Caco-2 (cell line): ENCODE measurements at regions not wholly inside any gene's neighbourhood (a gene's known extent, or its start where the extent isn't known, plus 50 kb on each side); places are given as distances from the start of the nearest gene placed in this dataset.

Experiments
- BruUV-seq: library from RNA; stranded (reverse); fragments of 400-500 nt; replicated peaks from 2 replicates; lab custom pipeline; 2021; lab: Mats Ljungman, UMichigan
- CTCF ChIA-PET: fragments of 300-600 bp; sonication (Branson Sonifier 250); formaldehyde crosslinking; loops from one replicate; lab custom pipeline; 2022; ENCODE audit warnings: antibody characterized with exemption; lab: Charles Lee
- POLR2A ChIA-PET: fragments of 300-600 bp; sonication (Branson Sonifier 250); formaldehyde crosslinking; loops from one replicate; lab custom pipeline; 2022; ENCODE audit warnings: antibody characterized with exemption; lab: Charles Lee
- DNase-seq, 2 experiments: peaks; one replicate each; pipeline versions ENCODE4 v3.0.0 to v3.0.0-alpha.2; 2020 to 2022
- H3K27me3 ChIP-seq: replicated peaks from 2 replicates; pipeline ENCODE4 v1.6.0; 2011; ENCODE audit warnings: low read length; ENCODE audit not compliant: control insufficient read depth, insufficient read depth
- H3K36me3 ChIP-seq: 2 replicates; pipeline ENCODE4 v1.5.1; 2011; ENCODE audit warnings: low read length; ENCODE audit not compliant: control insufficient read depth, insufficient read depth
- H3K4me1 ChIP-seq: fragments of 250-450 bp; sonication (Bioruptor Pico); 2 replicates; pipeline ENCODE4 v1.5.1; 2020; ENCODE audit warnings: mild to moderate bottlenecking
- H3K4me3 ChIP-seq: 2 replicates; pipeline ENCODE4 v1.5.1; 2011; ENCODE audit warnings: low read depth, mild to moderate bottlenecking, control low read depth, low read length
- H3K9me3 ChIP-seq: fragments of 250-450 bp; sonication (Bioruptor Pico); 2 replicates; pipeline ENCODE4 v1.5.1; 2020; ENCODE audit warnings: mild to moderate bottlenecking, moderate library complexity
- H3K27ac Mint-ChIP-seq: one replicate; pipeline ENCODE4 v1.8.0; 2022; ENCODE audit warnings: mixed read lengths; ENCODE audit not compliant: unreplicated experiment
- H3K27me3 Mint-ChIP-seq: one replicate; pipeline ENCODE4 v1.8.0; 2022; ENCODE audit warnings: mixed read lengths; ENCODE audit not compliant: insufficient read depth, unreplicated experiment
- H3K36me3 Mint-ChIP-seq: one replicate; pipeline ENCODE4 v1.8.0; 2022; ENCODE audit warnings: mild to moderate bottlenecking, mixed read lengths; ENCODE audit not compliant: insufficient read depth, unreplicated experiment
- H3K4me1 Mint-ChIP-seq: one replicate; pipeline ENCODE4 v1.8.0; 2022; ENCODE audit warnings: low read depth, mixed read lengths; ENCODE audit not compliant: unreplicated experiment
- H3K4me3 Mint-ChIP-seq: one replicate; pipeline ENCODE4 v1.8.0; 2022; ENCODE audit warnings: mild to moderate bottlenecking, moderate library complexity, mixed read lengths; ENCODE audit not compliant: unreplicated experiment
- H3K9me3 Mint-ChIP-seq: one replicate; pipeline ENCODE4 v1.8.0; 2022; ENCODE audit warnings: mixed read lengths; ENCODE audit not compliant: unreplicated experiment
- CTCF ChIP-seq, 2 experiments: fragments of 200-600 bp in 1 of 2; IDR thresholded peaks; 1 replicate in 1 of 2; 2 replicates in 1 of 2; pipeline versions ENCODE4 v1.5.1 to v1.8.0; 2011 to 2022; ENCODE audit warnings: antibody characterized with exemption in 1 of 2, control low read depth in 1 of 2, inconsistent platforms in 1 of 2, low read depth in 1 of 2, low read length in 1 of 2, mild to moderate bottlenecking in 1 of 2, moderate library complexity in 1 of 2; ENCODE audit not compliant: insufficient read depth in 1 of 2, severe bottlenecking in 1 of 2, unreplicated experiment in 1 of 2
- intact Hi-C: fragments of 100-400 bp; cut with micrococcal nuclease; formaldehyde crosslinking; loops from one replicate; pipeline ENCODE4 v1.10.0; 2022; ENCODE audit not compliant: unreplicated experiment

DNA sequence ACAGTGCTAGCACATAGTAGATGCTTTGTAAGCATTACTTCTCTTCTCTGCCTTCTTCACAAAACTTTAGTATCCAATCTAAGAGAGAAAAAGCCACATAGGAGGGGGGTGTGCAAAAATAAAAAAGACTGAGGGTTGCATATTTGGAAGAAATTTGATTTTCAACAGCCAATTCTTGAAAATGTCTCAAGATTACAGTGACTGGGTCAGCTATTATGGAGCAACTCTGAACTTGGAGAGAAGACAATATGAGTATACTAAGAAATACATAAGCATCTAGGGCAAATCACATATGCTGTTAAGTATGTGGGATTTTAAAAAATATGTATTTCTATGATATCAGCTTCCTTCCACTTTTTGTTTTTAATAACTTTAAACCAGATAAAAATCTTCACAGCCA is 196.6 kb upstream of the GOLIM4 start:
- POLR2A ChIA-PET: no interaction called here
- H3K4me3 Mint-ChIP-seq: no peak overlapping the region
- intact Hi-C loops: no loop called here
- no peaks in the 10 kb centered on the region for H3K9me3 Mint-ChIP-seq
- H3K27me3 ChIP-seq: no peaks in the 10 kb centered on the region
- no peaks in the 10 kb centered on the region for H3K36me3 ChIP-seq
- CTCF ChIA-PET: no interaction called here
- DNase-seq: no peak
- no peaks in the 10 kb centered on the region for H3K9me3 ChIP-seq
- H3K27ac Mint-ChIP-seq: no peak overlapping the region
- H3K4me3 ChIP-seq: no peak overlapping the region
- H3K36me3 Mint-ChIP-seq: no peaks in the 10 kb centered on the region
- no peak for TF ChIP-seq CTCF (IDR thresholded peaks at IDR 0.05; ENCODE audit: insufficient read depth in 1 of 2, low read depth in 1 of 2, low read length in 1 of 2, severe bottlenecking in 1 of 2, unreplicated experiment in 1 of 2)
- peaks cover 3% of the 10 kb centered on the region for H3K27me3 Mint-ChIP-seq
- no peaks in the 10 kb centered on the region for H3K4me1 Mint-ChIP-seq
- H3K4me1 ChIP-seq: no peaks in the 10 kb centered on the region
- no TSS peak for BruUV-seq

DNA sequence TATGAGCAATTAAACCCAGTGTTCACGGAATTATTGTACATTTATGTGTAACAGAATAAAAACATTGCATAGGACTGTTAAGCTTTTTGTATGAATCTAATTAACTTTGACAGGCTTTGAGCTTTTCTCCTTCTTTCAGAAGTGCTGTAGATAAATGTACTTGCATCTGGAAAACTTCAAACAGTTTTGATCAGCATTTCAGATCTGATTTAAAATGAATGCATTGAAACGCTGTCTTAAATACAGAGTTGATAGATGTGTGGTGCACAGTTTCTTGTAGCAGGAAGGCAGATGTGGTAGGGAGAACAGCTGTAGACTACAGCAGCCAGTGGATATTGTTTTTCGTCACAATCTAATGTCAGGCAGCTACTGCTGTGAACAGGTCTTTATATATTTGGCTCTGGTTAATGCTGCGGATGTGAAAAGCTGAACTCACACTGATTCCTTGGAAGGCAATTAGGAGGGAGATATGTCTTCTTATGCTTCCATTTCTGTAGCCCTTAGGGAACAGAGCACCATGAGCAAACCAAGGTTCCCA is 193.8 kb upstream of the GOLIM4 start:
- no peak overlapping the region for H3K4me3 ChIP-seq
- Mint-ChIP-seq H3K27ac (no peak overlapping the region), H3K4me3 (no peak overlapping the region), H3K36me3 (no peaks in the 10 kb centered on the region), H3K27me3 (peaks cover 3% of the 10 kb centered on the region), H3K4me1 (no peaks in the 10 kb centered on the region), H3K9me3 (no peaks in the 10 kb centered on the region)
- H3K27me3 ChIP-seq: no peaks in the 10 kb centered on the region
- ChIA-PET CTCF (no interaction called here), POLR2A (no interaction called here)
- no peaks in the 10 kb centered on the region for H3K36me3 ChIP-seq
- TF ChIP-seq CTCF (IDR thresholded peaks at IDR 0.05; ENCODE audit: insufficient read depth in 1 of 2, low read depth in 1 of 2, low read length in 1 of 2, severe bottlenecking in 1 of 2, unreplicated experiment in 1 of 2): no peak
- no peak for DNase-seq
- intact Hi-C loops: no loop called here
- BruUV-seq: no TSS peak
- no peaks in the 10 kb centered on the region for H3K9me3 ChIP-seq
- no peaks in the 10 kb centered on the region for H3K4me1 ChIP-seq

DNA sequence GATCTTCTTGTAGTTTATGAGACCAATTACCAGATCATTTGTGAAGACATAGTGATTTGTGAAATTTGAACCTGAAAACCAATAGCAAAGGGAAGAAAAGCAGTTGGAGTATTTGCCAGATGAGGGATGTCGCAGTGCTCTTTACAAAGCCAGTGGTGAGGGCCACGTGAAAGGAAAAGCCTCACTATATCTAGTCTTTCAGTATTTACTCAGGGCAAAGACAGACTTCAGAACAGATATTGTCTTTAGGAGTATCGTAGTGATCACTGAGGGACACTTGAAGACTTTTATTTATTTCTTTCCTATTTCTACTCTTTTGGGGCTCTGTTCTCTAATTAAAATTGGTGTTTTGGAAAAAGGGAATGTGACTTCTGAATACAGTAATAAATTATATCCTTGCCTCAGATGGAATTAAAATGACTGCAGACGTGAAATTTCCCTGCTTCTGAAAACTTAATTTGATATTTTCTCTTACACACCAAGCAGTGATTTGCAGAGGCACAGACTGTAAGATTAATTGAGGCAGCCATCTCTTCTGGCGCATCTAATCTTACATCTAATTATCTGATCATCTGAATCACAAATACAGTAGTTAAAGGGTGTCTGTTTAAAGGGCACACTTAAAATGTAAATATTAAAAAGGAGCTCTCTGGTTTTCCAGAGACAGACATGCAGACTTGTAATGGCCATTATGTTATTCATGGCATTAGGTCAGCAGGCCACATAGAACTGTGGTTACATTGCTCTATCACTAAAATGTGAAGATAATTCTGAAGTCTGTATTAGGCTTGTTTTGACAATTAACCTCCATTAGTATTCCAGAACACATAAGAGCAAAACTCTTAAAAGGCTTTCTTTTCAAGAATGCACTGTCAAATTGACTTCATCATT is 193.0 kb upstream of the GOLIM4 start:
- Histone ChIP-seq H3K4me3 (no peak overlapping the region), H3K4me1 (no peaks in the 10 kb centered on the region), H3K27me3 (no peaks in the 10 kb centered on the region), H3K9me3 (no peaks in the 10 kb centered on the region), H3K36me3 (no peaks in the 10 kb centered on the region)
- ChIA-PET POLR2A (no interaction called here), CTCF (no interaction called here)
- intact Hi-C loops: no loop called here
- no peak overlapping the region for H3K4me3 Mint-ChIP-seq
- DNase-seq: no peak
- no TSS peak for BruUV-seq
- H3K36me3 Mint-ChIP-seq: no peaks in the 10 kb centered on the region
- TF ChIP-seq CTCF (IDR thresholded peaks at IDR 0.05; ENCODE audit: insufficient read depth in 1 of 2, low read depth in 1 of 2, low read length in 1 of 2, severe bottlenecking in 1 of 2, unreplicated experiment in 1 of 2): no peak
- no peaks in the 10 kb centered on the region for H3K4me1 Mint-ChIP-seq
- H3K27me3 Mint-ChIP-seq: peaks cover 2% of the 10 kb centered on the region
- H3K9me3 Mint-ChIP-seq: no peaks in the 10 kb centered on the region
- H3K27ac Mint-ChIP-seq: no peak overlapping the region
